ENCODE measurements at regions not wholly inside any gene's neighbourhood (a gene's known extent, or its start where the extent isn't known, plus 50 kb on each side); places are given as distances from the start of the nearest gene placed in this dataset.
"Not testable (repeated sequence)": the region's sequence is repeated elsewhere in the genome, so short reads cannot be mapped to it uniquely, and the experiment has no call there.

GRCh38 chr5:96124589-96124988, 162.9 kb upstream of the ELL2 start:
- no peak for DNase-seq

- no peak for DNase-seq
Measured at GRCh38 chr5:96123418-96123817, 161.8 kb upstream of the ELL2 start.

GRCh38 chr5:96121364-96121763, 159.7 kb upstream of the ELL2 start:
- no peak for DNase-seq

GRCh38 chr5:96120120-96120519, 158.5 kb upstream of the ELL2 start:
- DNase-seq: no peak

GRCh38 chr5:96117771-96118651, 156.4 kb upstream of the ELL2 start:
- DNase-seq: no peak

- DNase-seq: no peak
Measured at GRCh38 chr5:96115147-96115807, 153.6 kb upstream of the ELL2 start.

- DNase-seq: no peak
Measured at GRCh38 chr5:96114736-96115135, 153.1 kb upstream of the ELL2 start.

GRCh38 chr5:96113170-96113939, 151.7 kb upstream of the ELL2 start:
- DNase-seq: no peak

GRCh38 chr5:96112703-96113102, 151.1 kb upstream of the ELL2 start:
- no peak for DNase-seq

- DNase-seq: no peak
Measured at GRCh38 chr5:96112123-96112670, 150.5 kb upstream of the ELL2 start.

GRCh38 chr5:96111080-96111756, 149.6 kb upstream of the ELL2 start:
- DNase-seq: no peak

- DNase-seq: no peak
Measured at GRCh38 chr5:96110300-96110699, 148.6 kb upstream of the ELL2 start.

GRCh38 chr5:96108629-96109028, 147.0 kb upstream of the ELL2 start:
- not testable (repeated sequence) for DNase-seq

GRCh38 chr5:96103829-96104228, 142.2 kb upstream of the ELL2 start:
- DNase-seq: not testable (repeated sequence)

- DNase-seq: no peak
Measured at GRCh38 chr5:96101358-96102089, 139.9 kb upstream of the ELL2 start.

- DNase-seq: not testable (repeated sequence)
Measured at GRCh38 chr5:96097488-96097887, 135.8 kb upstream of the ELL2 start.

- no peak for DNase-seq
Measured at GRCh38 chr5:96096724-96097123, 135.1 kb upstream of the ELL2 start.

GRCh38 chr5:96094904-96095303, 133.3 kb upstream of the ELL2 start:
- no peak for DNase-seq

- no peak for DNase-seq
Measured at GRCh38 chr5:96093890-96094381, 132.3 kb upstream of the ELL2 start.

GRCh38 chr5:96093340-96093739, 131.7 kb upstream of the ELL2 start:
- DNase-seq: no peak

- no peak for DNase-seq
Measured at GRCh38 chr5:96091874-96092273, 130.2 kb upstream of the ELL2 start.

- no peak for DNase-seq
Measured at GRCh38 chr5:96090215-96090614, 128.6 kb upstream of the ELL2 start.
